Gastroesophageal sphincter (tissue), 3 donors: ENCODE measurements at regions not wholly inside any gene's neighbourhood (a gene's known extent, or its start where the extent isn't known, plus 50 kb on each side); places are given as distances from the start of the nearest gene placed in this dataset.

Source experiments
- CTCF ChIP-seq, 4 experiments: fragments of 200-600 bp in 2 of 4; fragments of 450-650 bp in 2 of 4; sonication (generic) in 1 of 4; IDR thresholded peaks; one replicate each; pipeline ENCODE4 v1.5.1; 2017 to 2019; ENCODE audit warnings: antibody characterized with exemption in 4 of 4, mild to moderate bottlenecking in 2 of 4, moderate library complexity in 2 of 4
- EP300 ChIP-seq: sonication (generic); formaldehyde crosslinking; IDR thresholded peaks from one replicate; pipeline ENCODE4 v1.6.1; 2017; ENCODE audit warnings: antibody characterized with exemption, mild to moderate bottlenecking
- POLR2A ChIP-seq, 2 donors: fragments of 450-650 bp; IDR thresholded peaks; one replicate each; pipeline ENCODE4 v1.6.1; 2017; ENCODE audit warnings: antibody characterized with exemption in 2 of 2, mild to moderate bottlenecking in 2 of 2, moderate library complexity in 1 of 2
- POLR2AphosphoS5 ChIP-seq: sonication (generic); formaldehyde crosslinking; IDR thresholded peaks from one replicate; pipeline ENCODE4 v1.6.1; 2017; ENCODE audit warnings: antibody characterized with exemption

DNA sequence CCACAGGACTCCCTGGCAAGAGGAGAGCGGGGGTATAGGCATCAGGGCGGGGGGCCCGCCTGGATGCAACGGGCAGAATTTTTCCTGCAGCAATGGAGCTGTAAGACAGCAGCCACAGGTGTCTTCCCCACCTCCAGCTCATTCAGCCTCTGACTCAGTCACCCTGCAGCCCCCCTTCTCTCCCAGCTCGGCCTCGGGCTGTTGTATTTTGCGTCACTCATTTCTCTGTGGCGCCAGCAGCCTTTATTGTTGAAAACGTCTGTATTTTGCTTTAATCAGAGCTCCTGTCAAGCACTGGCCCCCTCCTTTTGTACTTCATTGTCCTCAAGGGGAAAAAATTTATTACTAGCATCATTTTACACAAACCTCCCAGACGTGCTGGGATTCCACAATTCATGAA is 117.7 kb downstream of the WSCD1 start:
- TF ChIP-seq CTCF (IDR thresholded peaks at IDR 0.05) (no peak), POLR2A (IDR thresholded peaks at IDR 0.05) (no peak), POLR2AphosphoS5 (no peak), EP300 (no peak)
